Smooth muscle cell (in vitro differentiated cells): ENCODE measurements at regions not wholly inside any gene's neighbourhood (a gene's known extent, or its start where the extent isn't known, plus 50 kb on each side); places are given as distances from the start of the nearest gene placed in this dataset.

Experiments used
- DNase-seq: peaks from one replicate; lab custom pipeline; 2025; ENCODE audit not compliant: unreplicated experiment; lab: John Stamatoyannopoulos, UW
- H2AFZ ChIP-seq: fragments of 200-600 bp; sonication (generic); 2 replicates; pipeline ENCODE4 v1.6.0; 2016; ENCODE audit warnings: antibody characterized with exemption, low read depth, mild to moderate bottlenecking
- H3F3A ChIP-seq: fragments of 200-600 bp; sonication (generic); 2 replicates; pipeline ENCODE4 v1.6.0; 2017; ENCODE audit warnings: antibody characterized with exemption, low read depth
- H3K27ac ChIP-seq: fragments of 200-600 bp; sonication (generic); 2 replicates; pipeline ENCODE4 v1.5.1; 2016; ENCODE audit warnings: low read depth, mild to moderate bottlenecking
- H3K27me3 ChIP-seq: fragments of 200-600 bp; sonication (generic); 2 replicates; pipeline ENCODE4 v1.6.1; 2016; ENCODE audit warnings: low read depth, mild to moderate bottlenecking
- H3K36me3 ChIP-seq: fragments of 200-600 bp; sonication (generic); 2 replicates; pipeline ENCODE4 v1.5.1; 2016; ENCODE audit warnings: low read depth
- H3K4me1 ChIP-seq: fragments of 200-600 bp; sonication (generic); 2 replicates; pipeline ENCODE4 v1.5.1; 2016; ENCODE audit warnings: low read depth
- H3K4me2 ChIP-seq: fragments of 200-600 bp; sonication (generic); 2 replicates; pipeline ENCODE4 v1.6.0; 2016; ENCODE audit warnings: mild to moderate bottlenecking
- H3K4me3 ChIP-seq: fragments of 200-600 bp; sonication (generic); 2 replicates; pipeline ENCODE4 v1.5.1; 2016; ENCODE audit warnings: mild to moderate bottlenecking
- H3K79me2 ChIP-seq: fragments of 200-600 bp; sonication (generic); 2 replicates; pipeline ENCODE4 v1.6.0; 2016; ENCODE audit warnings: low read depth, mild to moderate bottlenecking
- H3K9ac ChIP-seq: fragments of 200-600 bp; sonication (generic); 2 replicates; pipeline ENCODE4 v1.6.0; 2016; ENCODE audit warnings: low read depth
- H3K9me3 ChIP-seq: fragments of 200-600 bp; sonication (generic); replicated peaks from 2 replicates; pipeline ENCODE4 v1.5.1; 2016; ENCODE audit warnings: low read depth
- H4K20me1 ChIP-seq: fragments of 200-600 bp; sonication (generic); 2 replicates; pipeline ENCODE4 v1.6.0; 2016; ENCODE audit warnings: low read depth
- CTCF ChIP-seq: fragments of 200-600 bp; sonication (generic); IDR thresholded peaks from 2 replicates; pipeline ENCODE4 v1.5.1; 2017; ENCODE audit warnings: borderline replicate concordance, mild to moderate bottlenecking, antibody characterized with exemption; ENCODE audit not compliant: insufficient read depth, poor library complexity, severe bottlenecking
- WGBS: methylation state at CpG from one replicate; pipeline ENCODE4 v1.1.7; 2016; ENCODE audit warnings: low lambda C conversion rate; 5-methylcytosine and 5-hydroxymethylcytosine counted together

- Histone ChIP-seq H3F3A (no peaks in the 10 kb centered on the region), H2AFZ (no peak overlapping the region), H4K20me1 (no peaks in the 10 kb centered on the region), H3K27me3 (no peaks in the 10 kb centered on the region), H3K36me3 (no peaks in the 10 kb centered on the region), H3K4me1 (no peaks in the 10 kb centered on the region), H3K27ac (no peak overlapping the region), H3K9ac (no peak overlapping the region), H3K4me2 (no peak overlapping the region), H3K4me3 (no peak overlapping the region), H3K9me3 (no peaks in the 10 kb centered on the region), H3K79me2 (no peaks in the 10 kb centered on the region)
- 79% methylated on average over 1 of the region's 1 CpG for WGBS
- DNase-seq = no peak
- no peak for TF ChIP-seq CTCF
These were observed 621.1 kb downstream of the STK39 start for GRCh38 chr2:167626301-167626700.

- Histone ChIP-seq H3K9ac (no peak overlapping the region), H3K4me1 (no peaks in the 10 kb centered on the region), H3F3A (no peaks in the 10 kb centered on the region), H3K27me3 (no peaks in the 10 kb centered on the region), H3K27ac (no peak overlapping the region), H3K4me2 (no peak overlapping the region), H3K9me3 (no peaks in the 10 kb centered on the region), H3K4me3 (no peak overlapping the region), H3K36me3 (no peaks in the 10 kb centered on the region), H3K79me2 (no peaks in the 10 kb centered on the region), H4K20me1 (no peaks in the 10 kb centered on the region), H2AFZ (no peak overlapping the region)
- no peak for TF ChIP-seq CTCF
- no peak for DNase-seq
These were observed 630.4 kb downstream of the STK39 start for GRCh38 chr2:167616997-167617396.

GRCh38 chr2:167613471-167613870, 633.9 kb downstream of the STK39 start:
- H3K27me3 ChIP-seq = no peaks in the 10 kb centered on the region
- DNase-seq = no peak
- H3K4me2 ChIP-seq = no peak overlapping the region
- H3K36me3 ChIP-seq = no peaks in the 10 kb centered on the region
- WGBS = 93% methylated on average over 1 of the region's 1 CpG
- no peak for TF ChIP-seq CTCF
- H2AFZ ChIP-seq = no peak overlapping the region
- no peaks in the 10 kb centered on the region for H3K79me2 ChIP-seq
- no peaks in the 10 kb centered on the region for H4K20me1 ChIP-seq
- H3K4me1 ChIP-seq = no peaks in the 10 kb centered on the region
- H3K4me3 ChIP-seq = no peak overlapping the region
- H3F3A ChIP-seq = no peaks in the 10 kb centered on the region
- no peak overlapping the region for H3K27ac ChIP-seq
- no peaks in the 10 kb centered on the region for H3K9me3 ChIP-seq
- H3K9ac ChIP-seq = no peak overlapping the region

GRCh38 chr2:167608487-167608886, 638.9 kb downstream of the STK39 start:
- no peaks in the 10 kb centered on the region for H3K79me2 ChIP-seq
- no peak overlapping the region for H3K9ac ChIP-seq
- H3K27ac ChIP-seq = no peak overlapping the region
- H3K4me1 ChIP-seq = no peaks in the 10 kb centered on the region
- no peak overlapping the region for H2AFZ ChIP-seq
- no peak for TF ChIP-seq CTCF
- no peaks in the 10 kb centered on the region for H3K27me3 ChIP-seq
- H3K4me2 ChIP-seq = no peak overlapping the region
- no peaks in the 10 kb centered on the region for H3K36me3 ChIP-seq
- H4K20me1 ChIP-seq = no peaks in the 10 kb centered on the region
- no peaks in the 10 kb centered on the region for H3F3A ChIP-seq
- no peaks in the 10 kb centered on the region for H3K9me3 ChIP-seq
- no peak for DNase-seq
- H3K4me3 ChIP-seq = no peak overlapping the region
